ENCODE measurements at regions not wholly inside any gene's neighbourhood (a gene's known extent, or its start where the extent isn't known, plus 50 kb on each side); places are given as distances from the start of the nearest gene placed in this dataset.

- peak; percentile 57 for TF ChIP-seq CTCF (IDR thresholded peaks at IDR 0.05; ENCODE audit: insufficient read depth, low read length)
- TF ChIP-seq SPI1 (IDR thresholded peaks at IDR 0.05; ENCODE audit: borderline replicate concordance, low read depth): no peak
- TF ChIP-seq POLR2AphosphoS5 (IDR thresholded peaks at IDR 0.05; ENCODE audit: low read depth): no peak
- DNase-seq (ENCODE audit: low read depth in 1 of 2, low spot score in 1 of 2): peak; percentile 3 to 44
- no peak overlapping the region for H3K27ac ChIP-seq (replicated peaks)
- H3K4me3 ChIP-seq (replicated peaks; ENCODE audit: insufficient read depth, low read length): no peak overlapping the region
- H3K27me3 ChIP-seq (ENCODE audit: insufficient read depth, poor library complexity, severe bottlenecking): no peaks in the 10 kb centered on the region
Measured at GRCh38 chr5:152560512-152561137, 155.5 kb upstream of the NMUR2 start.

- no peak for DNase-seq (ENCODE audit: low read depth in 1 of 2, low spot score in 1 of 2)
- H3K27me3 ChIP-seq (ENCODE audit: insufficient read depth, poor library complexity, severe bottlenecking): no peaks in the 10 kb centered on the region
- TF ChIP-seq REST (IDR thresholded peaks at IDR 0.05; ENCODE audit: insufficient replicate concordance, low read depth): no peak
- no peak for TF ChIP-seq SPI1 (IDR thresholded peaks at IDR 0.05; ENCODE audit: borderline replicate concordance, low read depth)
- no peak for TF ChIP-seq GABPA (IDR thresholded peaks at IDR 0.05; ENCODE audit: low read depth)
- TF ChIP-seq POLR2AphosphoS5 (IDR thresholded peaks at IDR 0.05; ENCODE audit: low read depth): no peak
- no peak for TF ChIP-seq CTCF (IDR thresholded peaks at IDR 0.05; ENCODE audit: insufficient read depth, low read length)
- no peak overlapping the region for H3K4me3 ChIP-seq (replicated peaks; ENCODE audit: insufficient read depth, low read length)
- H3K27ac ChIP-seq (replicated peaks): no peak overlapping the region
Measured at GRCh38 chr5:152568016-152568415, 162.9 kb upstream of the NMUR2 start.

GRCh38 chr5:152572812-152573211 lies 167.7 kb upstream of the NMUR2 start:
- Histone ChIP-seq H3K27me3 (ENCODE audit: insufficient read depth, poor library complexity, severe bottlenecking) (no peaks in the 10 kb centered on the region), H3K27ac (replicated peaks) (no peak overlapping the region), H3K4me3 (replicated peaks; ENCODE audit: insufficient read depth, low read length) (no peak overlapping the region)
- no peak for TF ChIP-seq REST (IDR thresholded peaks at IDR 0.05; ENCODE audit: insufficient replicate concordance, low read depth)
- DNase-seq (ENCODE audit: low read depth in 1 of 2, low spot score in 1 of 2): no peak

- no peak overlapping the region for H3K27ac ChIP-seq (replicated peaks)
- H3K27me3 ChIP-seq (ENCODE audit: insufficient read depth, poor library complexity, severe bottlenecking): no peaks in the 10 kb centered on the region
- TF ChIP-seq GABPA (IDR thresholded peaks at IDR 0.05; ENCODE audit: low read depth) (no peak), POLR2AphosphoS5 (IDR thresholded peaks at IDR 0.05; ENCODE audit: low read depth) (no peak), CTCF (IDR thresholded peaks at IDR 0.05; ENCODE audit: insufficient read depth, low read length) (no peak), REST (IDR thresholded peaks at IDR 0.05; ENCODE audit: insufficient replicate concordance, low read depth) (no peak), SPI1 (IDR thresholded peaks at IDR 0.05; ENCODE audit: borderline replicate concordance, low read depth) (no peak)
- H3K4me3 ChIP-seq (replicated peaks; ENCODE audit: insufficient read depth, low read length): no peak overlapping the region
- DNase-seq (ENCODE audit: low read depth in 1 of 2, low spot score in 1 of 2): no peak
Measured at GRCh38 chr5:152584103-152584502, 179.0 kb upstream of the NMUR2 start.
